ENCODE measurements at regions not wholly inside any gene's neighbourhood (a gene's known extent, or its start where the extent isn't known, plus 50 kb on each side); places are given as distances from the start of the nearest gene placed in this dataset.

DNA sequence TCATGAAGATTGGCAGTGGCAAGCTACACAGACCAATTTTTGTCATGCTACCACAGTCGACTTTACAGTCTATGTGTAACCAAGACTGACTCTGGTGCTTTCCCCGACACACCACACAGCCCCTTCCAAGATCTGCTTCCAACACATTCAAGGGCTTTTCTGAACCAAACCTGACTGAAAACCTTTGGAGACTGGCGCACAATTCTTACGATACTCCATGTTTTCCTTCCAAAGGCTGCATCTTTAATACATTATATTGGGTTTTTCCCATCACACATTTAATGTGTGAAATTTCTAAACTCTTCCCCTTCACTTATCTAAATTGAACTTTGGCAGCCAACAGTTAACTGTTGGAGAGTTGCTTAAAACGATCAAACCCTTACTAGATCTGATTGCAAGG lies 127.7 kb upstream of the SOX5 start:
- TF ChIP-seq, protein P1, sequence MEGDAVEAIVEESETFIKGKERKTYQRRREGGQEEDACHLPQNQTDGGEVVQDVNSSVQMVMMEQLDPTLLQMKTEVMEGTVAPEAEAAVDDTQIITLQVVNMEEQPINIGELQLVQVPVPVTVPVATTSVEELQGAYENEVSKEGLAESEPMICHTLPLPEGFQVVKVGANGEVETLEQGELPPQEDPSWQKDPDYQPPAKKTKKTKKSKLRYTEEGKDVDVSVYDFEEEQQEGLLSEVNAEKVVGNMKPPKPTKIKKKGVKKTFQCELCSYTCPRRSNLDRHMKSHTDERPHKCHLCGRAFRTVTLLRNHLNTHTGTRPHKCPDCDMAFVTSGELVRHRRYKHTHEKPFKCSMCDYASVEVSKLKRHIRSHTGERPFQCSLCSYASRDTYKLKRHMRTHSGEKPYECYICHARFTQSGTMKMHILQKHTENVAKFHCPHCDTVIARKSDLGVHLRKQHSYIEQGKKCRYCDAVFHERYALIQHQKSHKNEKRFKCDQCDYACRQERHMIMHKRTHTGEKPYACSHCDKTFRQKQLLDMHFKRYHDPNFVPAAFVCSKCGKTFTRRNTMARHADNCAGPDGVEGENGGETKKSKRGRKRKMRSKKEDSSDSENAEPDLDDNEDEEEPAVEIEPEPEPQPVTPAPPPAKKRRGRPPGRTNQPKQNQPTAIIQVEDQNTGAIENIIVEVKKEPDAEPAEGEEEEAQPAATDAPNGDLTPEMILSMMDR (IDR thresholded peaks at IDR 0.05), result no peak
- DNase-seq (ENCODE audit: low spot score) (no peak), ATAC-seq (ENCODE audit: low FRiP score) (no peak)

DNA sequence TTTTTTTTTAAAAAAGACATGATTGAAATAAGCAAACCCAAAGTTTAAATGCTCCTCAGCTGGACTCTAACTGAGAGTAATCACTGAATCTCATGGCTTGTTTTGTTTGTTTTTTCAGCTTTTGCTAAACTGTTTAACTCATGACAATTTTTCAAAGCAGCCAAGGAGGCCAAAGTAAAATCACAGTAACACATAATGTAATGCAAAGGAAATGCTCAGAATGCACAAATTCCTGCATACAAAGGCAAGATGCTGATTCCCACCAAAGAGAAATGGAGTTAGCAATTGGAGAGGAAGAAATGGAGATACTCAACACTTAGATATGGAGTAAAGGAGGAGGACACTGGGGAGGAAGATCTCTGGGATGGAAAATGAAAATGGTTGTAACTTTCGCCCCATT lies 126.2 kb upstream of the SOX5 start:
- TF ChIP-seq, protein P1 (IDR thresholded peaks at IDR 0.05), result no peak
- ATAC-seq (ENCODE audit: low FRiP score), result no peak
- no peak for DNase-seq (ENCODE audit: low spot score)

DNA sequence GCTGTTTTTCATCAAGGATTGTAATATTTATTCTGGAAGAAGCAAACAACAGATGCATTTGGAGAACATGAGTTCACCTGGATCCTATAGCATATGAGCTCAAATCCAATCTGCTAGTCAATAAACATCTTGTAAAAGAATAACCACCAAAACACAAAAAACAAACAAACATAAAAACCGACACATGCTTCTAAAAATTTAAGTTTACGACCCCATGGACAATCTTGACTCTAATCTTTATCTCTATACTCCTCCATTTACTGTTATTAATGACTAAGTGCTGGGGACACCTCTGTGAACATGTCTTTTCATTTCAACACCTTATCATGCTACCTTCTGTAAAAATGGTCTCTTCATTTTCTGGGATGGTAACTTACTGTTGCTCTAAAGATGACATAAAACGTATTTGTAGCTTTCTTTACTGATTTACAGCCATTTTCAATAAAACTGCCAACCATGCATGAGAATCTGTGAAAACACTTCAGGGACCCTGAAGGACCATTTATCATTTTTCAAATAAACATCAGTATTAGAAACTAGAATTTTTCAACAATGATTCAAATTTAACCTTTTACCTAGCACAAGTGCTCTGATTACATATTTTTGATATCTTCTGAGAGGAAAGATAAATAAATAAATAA lies 123.8 kb upstream of the SOX5 start:
- no peak for ATAC-seq (ENCODE audit: low FRiP score)
- no peak for DNase-seq (ENCODE audit: low spot score)
- TF ChIP-seq, protein P1 (IDR thresholded peaks at IDR 0.05), result no peak

- DNase-seq (ENCODE audit: low spot score) (no peak), ATAC-seq (ENCODE audit: low FRiP score) (no peak)
- TF ChIP-seq, protein P1 (IDR thresholded peaks at IDR 0.05), result no peak
Measured at GRCh38 chr12:24072302-24072701, 122.8 kb upstream of the SOX5 start.

DNA sequence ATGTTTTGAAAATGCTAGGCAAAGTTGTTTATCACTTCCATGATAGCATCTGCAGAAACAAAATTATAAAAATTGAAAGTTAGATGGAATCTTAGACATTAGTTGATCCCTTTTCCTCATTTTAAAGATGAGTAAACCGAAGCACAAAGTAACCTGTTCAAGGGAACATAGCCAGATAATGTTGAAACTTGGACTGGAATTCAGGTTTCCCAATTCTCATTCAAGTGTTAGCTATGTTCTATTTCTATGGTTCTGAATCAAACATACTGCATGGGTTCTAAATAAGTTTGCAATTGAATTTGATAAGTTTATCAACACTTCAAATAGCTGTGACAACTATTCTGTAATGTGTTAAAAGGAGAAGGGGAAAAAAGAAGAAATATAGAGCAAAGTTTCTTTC lies 122.4 kb upstream of the SOX5 start:
- no peak for DNase-seq (ENCODE audit: low spot score)
- ATAC-seq (ENCODE audit: low FRiP score), result no peak
- TF ChIP-seq, protein P1 (IDR thresholded peaks at IDR 0.05), result no peak

- ATAC-seq (ENCODE audit: low FRiP score), result no peak
- no peak for DNase-seq (ENCODE audit: low spot score)
- TF ChIP-seq, protein P1 (IDR thresholded peaks at IDR 0.05), result no peak
Measured at GRCh38 chr12:24069532-24070395, 120.3 kb upstream of the SOX5 start.

DNA sequence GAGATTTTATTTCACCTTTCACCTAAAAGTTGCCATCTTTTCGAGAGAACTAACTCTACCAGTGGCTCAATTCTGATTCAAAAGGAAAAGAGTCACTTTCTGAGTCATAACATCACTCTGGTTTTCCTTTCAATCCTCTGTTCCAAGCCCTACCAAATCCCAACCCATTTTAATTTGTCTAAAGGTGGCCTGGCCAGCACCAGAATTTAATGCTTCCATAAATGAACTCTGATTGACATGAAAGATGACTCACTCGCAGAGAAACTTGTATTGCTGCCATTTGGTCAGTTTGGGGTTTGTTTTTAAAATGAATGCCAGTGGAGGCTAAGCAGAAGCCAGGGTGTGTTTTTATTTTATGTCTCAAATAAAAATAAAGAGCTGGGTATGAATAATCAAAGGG lies 117.4 kb upstream of the SOX5 start:
- ATAC-seq (ENCODE audit: low FRiP score), result peak; percentile 66
- no peak for DNase-seq (ENCODE audit: low spot score)
- TF ChIP-seq, protein P1 (IDR thresholded peaks at IDR 0.05), result no peak

Measured in omental fat pad (tissue), 3 donors.